Keratinocyte (primary cell): ENCODE measurements at regions not wholly inside any gene's neighbourhood (a gene's known extent, or its start where the extent isn't known, plus 50 kb on each side); places are given as distances from the start of the nearest gene placed in this dataset.

Experiments
- CTCF ChIP-seq, 3 experiments: IDR thresholded peaks in 1 of 3; conservative IDR thresholded peaks in 1 of 3; optimal IDR thresholded peaks in 1 of 3; 2 replicates in 2 of 3; 3 replicates in 1 of 3; pipeline versions ENCODE3 to v1.5.1; 2011; ENCODE audit warnings: low read length in 3 of 3, mild to moderate bottlenecking in 3 of 3, moderate library complexity in 2 of 3, control low read depth in 1 of 3, inconsistent platforms in 1 of 3; ENCODE audit not compliant: insufficient read depth in 2 of 3; ENCODE audit errors: extremely low read depth in 1 of 3
- EZH2 ChIP-seq: IDR thresholded peaks from one replicate; pipeline ENCODE4 v1.6.1; 2012; ENCODE audit warnings: inconsistent platforms, mild to moderate bottlenecking, low read length, moderate library complexity

GRCh38 chr18:55844382-55844781 is 256.4 kb upstream of the TCF4 start:
- TF ChIP-seq CTCF (optimal IDR thresholded peaks at IDR 0.05 in 1 of 3, IDR thresholded peaks at IDR 0.05 in 1 of 3, conservative IDR thresholded peaks at IDR 0.05 in 1 of 3; ENCODE audit: extremely low read depth in 1 of 3, insufficient read depth in 2 of 3, low read length in 3 of 3) = no peak
- no peak for TF ChIP-seq EZH2
